Mesendoderm (in vitro differentiated cells): ENCODE measurements at regions not wholly inside any gene's neighbourhood (a gene's known extent, or its start where the extent isn't known, plus 50 kb on each side); places are given as distances from the start of the nearest gene placed in this dataset.

Experiments
- DNase-seq: peaks from one replicate; pipeline ENCODE4 v3.0.0; 2013
- H2AK5ac ChIP-seq: 2 replicates; pipeline ENCODE4 v1.6.1; 2013; ENCODE audit warnings: low read length, inconsistent platforms
- H2BK120ac ChIP-seq: 2 replicates; pipeline ENCODE4 v1.6.1; 2013; ENCODE audit warnings: low read depth, mild to moderate bottlenecking, low read length, moderate library complexity, mixed read lengths
- H2BK15ac ChIP-seq: replicated peaks from 2 replicates; pipeline ENCODE4 v1.6.1; 2013; ENCODE audit warnings: low read depth, mild to moderate bottlenecking, moderate library complexity
- H2BK5ac ChIP-seq: 2 replicates; pipeline ENCODE4 v1.6.1; 2013; ENCODE audit warnings: low read length, inconsistent platforms
- H3K18ac ChIP-seq: 2 replicates; pipeline ENCODE4 v1.6.1; 2013; ENCODE audit warnings: mild to moderate bottlenecking, low read length, mixed read lengths
- H3K23ac ChIP-seq: one replicate; pipeline ENCODE4 v1.6.1; 2013; ENCODE audit warnings: low read length
- H3K27ac ChIP-seq: 2 replicates; pipeline ENCODE4 v1.5.1; 2013; ENCODE audit warnings: low read depth, mild to moderate bottlenecking, inconsistent platforms, low read length, moderate library complexity
- H3K27me3 ChIP-seq: 2 replicates; pipeline ENCODE4 v1.6.1; 2013; ENCODE audit warnings: low read length, control low read depth, mild to moderate bottlenecking, inconsistent platforms; ENCODE audit not compliant: insufficient read depth, poor library complexity
- H3K36me3 ChIP-seq: 2 replicates; pipeline ENCODE4 v1.6.1; 2013; ENCODE audit warnings: low read length, inconsistent platforms; ENCODE audit not compliant: control insufficient read depth, insufficient read depth
- H3K4ac ChIP-seq: one replicate; pipeline ENCODE4 v1.6.1; 2013; ENCODE audit warnings: low read depth, mild to moderate bottlenecking, low read length, moderate library complexity
- H3K4me1 ChIP-seq: 2 replicates; pipeline ENCODE4 v1.6.1; 2013; ENCODE audit warnings: low read depth, low read length, inconsistent platforms; ENCODE audit not compliant: control insufficient read depth
- H3K4me2 ChIP-seq: 2 replicates; pipeline ENCODE4 v1.6.1; 2013; ENCODE audit warnings: low read length
- H3K4me3 ChIP-seq: 2 replicates; pipeline ENCODE4 v1.5.1; 2013; ENCODE audit warnings: mild to moderate bottlenecking, low read length
- H3K56ac ChIP-seq: one replicate; pipeline ENCODE4 v1.6.1; 2013; ENCODE audit warnings: low read length
- H3K79me1 ChIP-seq: 2 replicates; pipeline ENCODE4 v1.6.1; 2013; ENCODE audit warnings: low read length, inconsistent platforms
- H3K79me2 ChIP-seq: 2 replicates; pipeline ENCODE4 v1.6.1; 2013; ENCODE audit warnings: mild to moderate bottlenecking, low read length; ENCODE audit not compliant: control insufficient read depth, insufficient read depth
- H3K9ac ChIP-seq: 2 replicates; pipeline ENCODE4 v1.6.1; 2013; ENCODE audit warnings: low read length, inconsistent platforms
- H4K5ac ChIP-seq: one replicate; pipeline ENCODE4 v1.6.1; 2013; ENCODE audit warnings: low read length
- H4K8ac ChIP-seq: one replicate; pipeline ENCODE4 v1.6.1; 2013; ENCODE audit warnings: low read depth, mild to moderate bottlenecking, control low read depth, low read length, moderate library complexity
- WGBS: extraction: QIAGEN DNeasy Blood & Tissue Kit; methylation state at CpG from one replicate; pipeline ENCODE4 v1.1.7; 2013; ENCODE audit warnings: low lambda C conversion rate, missing lambda C conversion rate; ENCODE audit not compliant: insufficient coverage; ENCODE audit errors: extremely low coverage; 5-methylcytosine and 5-hydroxymethylcytosine counted together

- H3K23ac ChIP-seq: no peak overlapping the region
- no peak overlapping the region for H3K4me3 ChIP-seq
- H4K5ac ChIP-seq: no peak overlapping the region
- no peaks in the 10 kb centered on the region for H3K36me3 ChIP-seq
- DNase-seq: no peak
- H3K79me1 ChIP-seq: no peaks in the 10 kb centered on the region
- H4K8ac ChIP-seq: no peak overlapping the region
- H3K4me2 ChIP-seq: no peak overlapping the region
- H3K4ac ChIP-seq: no peak overlapping the region
- H2AK5ac ChIP-seq: no peak overlapping the region
- H3K9ac ChIP-seq: no peak overlapping the region
- H3K79me2 ChIP-seq: no peaks in the 10 kb centered on the region
- no peaks in the 10 kb centered on the region for H3K4me1 ChIP-seq
- H2BK5ac ChIP-seq: no peak overlapping the region
- no peaks in the 10 kb centered on the region for H3K27me3 ChIP-seq
- H3K56ac ChIP-seq: no peak overlapping the region
- WGBS: no CpG with 5 or more reads among the region's 4 CpGs
- H2BK15ac ChIP-seq: no peak overlapping the region
- no peak overlapping the region for H3K27ac ChIP-seq
- H3K18ac ChIP-seq: no peak overlapping the region
- H2BK120ac ChIP-seq: no peak overlapping the region
Measured at GRCh38 chr14:58697930-58698642, 60.3 kb downstream of the DACT1 start.

GRCh38 chr14:58699681-58700205, 62.0 kb downstream of the DACT1 start:
- Histone ChIP-seq H3K23ac (no peak overlapping the region), H3K9ac (no peak overlapping the region), H3K79me1 (no peaks in the 10 kb centered on the region), H3K79me2 (no peaks in the 10 kb centered on the region), H3K4me3 (no peak overlapping the region), H2BK120ac (no peak overlapping the region), H4K8ac (no peak overlapping the region), H3K27ac (no peak overlapping the region), H3K4ac (no peak overlapping the region), H2AK5ac (no peak overlapping the region), H3K4me2 (no peak overlapping the region), H2BK15ac (no peak overlapping the region), H3K4me1 (no peaks in the 10 kb centered on the region), H3K36me3 (no peaks in the 10 kb centered on the region), H3K18ac (no peak overlapping the region), H4K5ac (no peak overlapping the region), H3K56ac (no peak overlapping the region), H2BK5ac (no peak overlapping the region), H3K27me3 (no peaks in the 10 kb centered on the region)
- no peak for DNase-seq
- no CpG with 5 or more reads among the region's 1 CpG for WGBS

- no peak overlapping the region for H3K4me2 ChIP-seq
- H3K4ac ChIP-seq: no peak overlapping the region
- no peak overlapping the region for H2BK15ac ChIP-seq
- no peak overlapping the region for H3K27ac ChIP-seq
- no peak overlapping the region for H3K56ac ChIP-seq
- 100% methylated on average over 1 of the region's 3 CpGs for WGBS
- no peaks in the 10 kb centered on the region for H3K36me3 ChIP-seq
- no peak overlapping the region for H2BK5ac ChIP-seq
- H2AK5ac ChIP-seq: no peak overlapping the region
- no peak overlapping the region for H3K18ac ChIP-seq
- no peaks in the 10 kb centered on the region for H3K79me2 ChIP-seq
- H3K79me1 ChIP-seq: no peaks in the 10 kb centered on the region
- DNase-seq: no peak
- no peak overlapping the region for H4K5ac ChIP-seq
- H3K9ac ChIP-seq: no peak overlapping the region
- H3K23ac ChIP-seq: no peak overlapping the region
- H3K4me3 ChIP-seq: no peak overlapping the region
- H2BK120ac ChIP-seq: no peak overlapping the region
- no peak overlapping the region for H4K8ac ChIP-seq
- no peaks in the 10 kb centered on the region for H3K4me1 ChIP-seq
- H3K27me3 ChIP-seq: no peaks in the 10 kb centered on the region
Measured at GRCh38 chr14:58701156-58701555, 63.4 kb downstream of the DACT1 start.

GRCh38 chr14:58701604-58702003, 63.8 kb downstream of the DACT1 start:
- H3K18ac ChIP-seq: no peak overlapping the region
- no peak overlapping the region for H3K4me2 ChIP-seq
- no peak overlapping the region for H3K9ac ChIP-seq
- no peaks in the 10 kb centered on the region for H3K4me1 ChIP-seq
- no peaks in the 10 kb centered on the region for H3K79me1 ChIP-seq
- H3K27me3 ChIP-seq: no peaks in the 10 kb centered on the region
- no peak for DNase-seq
- WGBS: no CpG with 5 or more reads among the region's 1 CpG
- no peak overlapping the region for H2AK5ac ChIP-seq
- no peak overlapping the region for H3K23ac ChIP-seq
- H4K5ac ChIP-seq: no peak overlapping the region
- no peaks in the 10 kb centered on the region for H3K36me3 ChIP-seq
- H3K4me3 ChIP-seq: no peak overlapping the region
- no peak overlapping the region for H2BK120ac ChIP-seq
- H2BK15ac ChIP-seq: no peak overlapping the region
- H3K4ac ChIP-seq: no peak overlapping the region
- no peak overlapping the region for H2BK5ac ChIP-seq
- H4K8ac ChIP-seq: no peak overlapping the region
- H3K56ac ChIP-seq: no peak overlapping the region
- H3K27ac ChIP-seq: no peak overlapping the region
- no peaks in the 10 kb centered on the region for H3K79me2 ChIP-seq

- no peaks in the 10 kb centered on the region for H3K36me3 ChIP-seq
- H3K4me2 ChIP-seq: no peak overlapping the region
- no peak overlapping the region for H4K5ac ChIP-seq
- no peak overlapping the region for H2AK5ac ChIP-seq
- H3K23ac ChIP-seq: no peak overlapping the region
- H3K18ac ChIP-seq: no peak overlapping the region
- H3K27me3 ChIP-seq: no peaks in the 10 kb centered on the region
- H3K27ac ChIP-seq: no peak overlapping the region
- H3K4me1 ChIP-seq: no peaks in the 10 kb centered on the region
- no peak overlapping the region for H3K4me3 ChIP-seq
- H3K56ac ChIP-seq: no peak overlapping the region
- no peak for DNase-seq
- no peaks in the 10 kb centered on the region for H3K79me1 ChIP-seq
- H4K8ac ChIP-seq: no peak overlapping the region
- no peak overlapping the region for H2BK15ac ChIP-seq
- no peak overlapping the region for H3K4ac ChIP-seq
- H3K9ac ChIP-seq: no peak overlapping the region
- WGBS: no CpG with 5 or more reads among the region's 1 CpG
- H2BK120ac ChIP-seq: no peak overlapping the region
- no peaks in the 10 kb centered on the region for H3K79me2 ChIP-seq
- H2BK5ac ChIP-seq: no peak overlapping the region
Measured at GRCh38 chr14:58702441-58703160, 64.8 kb downstream of the DACT1 start.
